ENCODE measurements at regions not wholly inside any gene's neighbourhood (a gene's known extent, or its start where the extent isn't known, plus 50 kb on each side); places are given as distances from the start of the nearest gene placed in this dataset.

DNA sequence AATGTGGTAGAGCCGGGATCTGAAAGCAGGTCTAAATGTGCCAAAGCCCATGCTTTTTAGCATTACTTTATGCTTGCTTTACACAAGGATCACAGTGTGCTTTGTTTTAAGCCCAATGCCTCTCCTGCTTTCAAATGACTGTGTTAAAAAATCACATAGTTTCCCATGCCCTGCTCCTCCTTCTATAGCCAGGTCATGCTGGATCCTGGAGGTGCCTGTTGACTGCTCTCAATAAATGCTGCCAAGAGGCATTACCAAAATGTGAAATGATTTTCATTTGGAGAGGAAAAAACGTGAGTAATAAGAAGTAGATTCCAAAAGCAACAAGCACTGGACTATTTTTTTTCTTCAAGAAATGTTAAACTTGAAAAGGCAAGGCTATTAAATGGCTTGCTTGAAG, 420.7 kb upstream of the USP24 start:
- no peak for DNase-seq
- H3K27ac Mint-ChIP-seq: no peak overlapping the region
- no peaks in the 10 kb centered on the region for H3K4me1 Mint-ChIP-seq
- CTCF ChIA-PET: no interaction called here
- no peak overlapping the region for H3K4me3 Mint-ChIP-seq
- no peaks in the 10 kb centered on the region for H3K36me3 Mint-ChIP-seq
- H3K9me3 Mint-ChIP-seq: no peaks in the 10 kb centered on the region
- no peaks in the 10 kb centered on the region for H3K27me3 Mint-ChIP-seq

DNA sequence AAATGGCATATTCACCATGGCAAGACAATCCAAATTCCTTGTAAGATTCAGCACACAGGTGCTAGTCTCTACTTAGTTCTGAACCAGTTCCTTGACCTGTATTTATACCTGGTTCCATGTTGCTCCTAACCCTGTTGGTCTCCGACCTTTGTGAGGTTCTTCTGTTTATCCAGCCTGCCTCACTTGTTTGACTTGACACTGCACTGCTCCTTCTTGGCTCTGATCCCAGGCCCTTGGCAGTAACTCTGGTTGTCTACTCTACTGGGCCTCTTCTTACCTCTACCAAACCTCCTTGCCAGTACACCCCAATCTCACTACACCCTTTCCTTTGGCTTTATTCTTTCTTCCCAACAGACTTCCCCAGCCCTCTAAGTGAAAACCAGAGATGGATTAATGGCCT, 419.4 kb upstream of the USP24 start:
- Mint-ChIP-seq H3K4me3 (no peak overlapping the region), H3K36me3 (no peaks in the 10 kb centered on the region), H3K27ac (no peak overlapping the region), H3K4me1 (no peaks in the 10 kb centered on the region), H3K27me3 (no peaks in the 10 kb centered on the region), H3K9me3 (no peaks in the 10 kb centered on the region)
- DNase-seq: no peak
- CTCF ChIA-PET: no interaction called here

DNA sequence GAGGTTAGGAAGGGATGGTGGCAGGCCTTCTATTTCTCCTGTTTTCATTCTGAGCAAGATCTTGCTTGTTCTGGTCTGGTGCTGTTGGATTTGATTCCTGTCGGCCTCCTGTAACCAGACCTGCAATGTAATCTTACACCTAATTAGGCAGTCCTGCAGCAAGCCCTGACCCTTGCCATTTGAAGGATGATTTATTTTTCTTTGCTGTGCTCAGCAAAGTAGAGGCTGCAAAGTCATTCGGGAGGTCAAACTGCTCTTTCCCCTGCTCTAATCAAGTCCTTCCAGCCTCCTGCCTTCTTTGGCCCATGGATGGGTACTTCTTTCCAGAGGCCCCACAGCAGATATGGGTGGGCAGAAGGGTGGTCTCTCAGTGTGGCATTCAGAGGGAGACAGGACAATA, 417.7 kb upstream of the USP24 start:
- H3K27ac Mint-ChIP-seq: no peak overlapping the region
- no peaks in the 10 kb centered on the region for H3K4me1 Mint-ChIP-seq
- no peaks in the 10 kb centered on the region for H3K36me3 Mint-ChIP-seq
- CTCF ChIA-PET: interaction anchor here (0.9 kb wide), 1 partner anchor 11 kb away, joined by 3 read pairs; no protein-coding TSS in a partner anchor
- no peak overlapping the region for H3K4me3 Mint-ChIP-seq
- no peak for DNase-seq
- H3K27me3 Mint-ChIP-seq: no peaks in the 10 kb centered on the region
- no peaks in the 10 kb centered on the region for H3K9me3 Mint-ChIP-seq

DNA sequence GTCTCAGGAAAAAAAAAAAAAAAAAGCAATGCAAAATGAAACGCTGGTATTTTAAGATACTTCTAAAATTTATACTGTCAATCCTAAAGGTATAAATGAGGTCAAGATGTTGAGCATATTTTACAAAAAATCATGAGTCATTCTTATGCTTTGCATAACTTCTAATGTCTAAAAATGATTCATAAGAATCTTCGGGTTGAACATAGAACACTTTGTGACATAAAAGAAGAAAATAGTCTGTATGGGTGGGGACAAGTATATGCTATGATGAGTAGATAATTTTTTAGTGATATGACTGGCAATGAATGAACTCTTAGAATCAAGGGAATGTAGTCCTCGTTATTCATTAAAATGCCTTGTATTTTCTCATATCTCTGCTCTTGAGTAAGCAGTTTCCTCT, 416.9 kb upstream of the USP24 start:
- Mint-ChIP-seq H3K9me3 (no peaks in the 10 kb centered on the region), H3K36me3 (no peaks in the 10 kb centered on the region), H3K27ac (no peak overlapping the region), H3K4me3 (no peak overlapping the region), H3K4me1 (no peaks in the 10 kb centered on the region), H3K27me3 (no peaks in the 10 kb centered on the region)
- CTCF ChIA-PET: interaction anchor here (0.9 kb wide), 1 partner anchor 10 kb away, joined by 3 read pairs; no protein-coding TSS in a partner anchor
- no peak for DNase-seq

DNA sequence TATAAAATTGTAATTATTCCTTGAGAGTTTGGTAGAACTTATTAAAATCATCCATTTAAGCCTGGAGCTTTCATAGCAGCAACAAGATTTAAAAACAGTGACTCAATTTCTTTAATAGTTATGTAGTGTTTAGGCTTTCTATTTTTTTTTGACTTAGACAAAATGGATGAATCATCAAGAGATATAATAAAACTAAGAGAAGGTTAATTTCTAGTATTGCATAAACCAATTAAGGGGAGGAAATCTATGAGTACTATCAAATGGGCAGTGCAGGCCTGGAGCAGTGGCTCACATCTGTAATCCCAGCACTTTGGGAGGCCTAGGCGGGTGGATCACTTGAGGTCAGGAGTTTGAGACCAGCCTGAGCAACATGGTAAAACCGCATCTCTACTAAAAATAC, 416.3 kb upstream of the USP24 start:
- no peak for DNase-seq
- H3K27ac Mint-ChIP-seq: no peak overlapping the region
- H3K4me3 Mint-ChIP-seq: no peak overlapping the region
- H3K9me3 Mint-ChIP-seq: no peaks in the 10 kb centered on the region
- no peaks in the 10 kb centered on the region for H3K4me1 Mint-ChIP-seq
- CTCF ChIA-PET: no interaction called here
- H3K36me3 Mint-ChIP-seq: no peaks in the 10 kb centered on the region
- H3K27me3 Mint-ChIP-seq: no peaks in the 10 kb centered on the region

DNA sequence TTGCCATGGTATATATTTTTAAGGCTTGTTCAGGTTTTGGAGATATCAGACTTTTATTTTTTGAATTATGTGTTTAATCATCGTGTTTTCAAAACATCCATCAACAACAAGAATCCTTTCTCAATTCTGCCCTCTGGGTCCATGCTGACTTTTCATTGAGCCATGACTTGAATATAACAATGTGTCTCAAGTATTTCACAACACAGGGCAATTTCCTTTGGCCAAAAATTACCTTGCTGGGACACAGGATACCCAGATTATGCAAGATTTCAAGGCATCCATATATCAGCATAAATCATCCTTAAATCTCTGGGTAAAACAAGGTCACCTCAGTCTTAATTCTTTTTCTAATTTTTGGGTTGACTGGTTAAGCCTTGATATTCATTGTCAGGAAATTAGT, 411.2 kb upstream of the USP24 start:
- no peak for DNase-seq
- Mint-ChIP-seq H3K27ac (no peak overlapping the region), H3K4me1 (no peaks in the 10 kb centered on the region), H3K27me3 (no peaks in the 10 kb centered on the region), H3K9me3 (no peaks in the 10 kb centered on the region), H3K36me3 (no peaks in the 10 kb centered on the region), H3K4me3 (no peak overlapping the region)
- CTCF ChIA-PET: no interaction called here

DNA sequence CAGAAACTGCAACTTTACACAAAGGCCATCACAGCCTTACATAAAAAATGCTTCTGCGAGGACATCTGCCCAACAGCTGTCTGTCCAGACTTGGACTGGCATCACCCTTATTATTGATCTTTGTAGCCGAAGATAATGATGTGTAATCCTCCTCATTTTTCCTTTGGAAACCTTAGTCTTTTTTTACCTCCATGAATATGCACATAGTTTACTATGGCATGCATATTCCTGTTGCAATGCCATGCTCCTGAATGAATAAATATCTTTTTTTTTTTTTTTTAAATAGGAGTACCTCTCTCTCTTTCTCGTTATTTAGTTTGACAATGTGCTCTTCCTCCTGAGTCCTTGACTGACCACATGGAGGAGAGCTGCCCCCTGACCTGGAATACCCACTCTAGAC, 409.6 kb upstream of the USP24 start:
- Mint-ChIP-seq H3K27me3 (no peaks in the 10 kb centered on the region), H3K4me1 (no peaks in the 10 kb centered on the region), H3K9me3 (no peaks in the 10 kb centered on the region), H3K4me3 (no peak overlapping the region), H3K36me3 (no peaks in the 10 kb centered on the region), H3K27ac (no peak overlapping the region)
- CTCF ChIA-PET: no interaction called here
- no peak for DNase-seq

DNA sequence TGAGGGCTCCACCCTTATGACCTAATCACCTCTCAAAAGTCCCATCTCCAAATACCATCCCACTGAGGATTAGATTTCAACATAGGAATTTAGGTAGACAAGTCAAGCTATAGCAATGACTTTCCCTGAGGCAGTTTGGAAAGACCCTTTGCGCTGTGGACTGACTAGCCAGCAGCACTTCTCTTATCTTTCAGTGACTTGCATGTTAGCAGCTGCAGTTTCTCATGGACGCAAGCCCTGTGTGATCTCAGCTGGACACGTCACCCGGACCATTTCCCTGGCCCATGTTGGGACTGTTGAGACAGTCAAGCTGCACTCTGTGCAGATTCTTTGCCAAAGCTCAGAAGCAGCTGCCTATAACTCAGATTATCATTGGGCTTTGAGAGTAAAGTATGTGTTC, 408.1 kb upstream of the USP24 start:
- CTCF ChIA-PET: no interaction called here
- Mint-ChIP-seq H3K9me3 (no peaks in the 10 kb centered on the region), H3K4me1 (no peaks in the 10 kb centered on the region), H3K36me3 (no peaks in the 10 kb centered on the region), H3K27ac (no peak overlapping the region), H3K4me3 (no peak overlapping the region), H3K27me3 (no peaks in the 10 kb centered on the region)
- no peak for DNase-seq

DNA sequence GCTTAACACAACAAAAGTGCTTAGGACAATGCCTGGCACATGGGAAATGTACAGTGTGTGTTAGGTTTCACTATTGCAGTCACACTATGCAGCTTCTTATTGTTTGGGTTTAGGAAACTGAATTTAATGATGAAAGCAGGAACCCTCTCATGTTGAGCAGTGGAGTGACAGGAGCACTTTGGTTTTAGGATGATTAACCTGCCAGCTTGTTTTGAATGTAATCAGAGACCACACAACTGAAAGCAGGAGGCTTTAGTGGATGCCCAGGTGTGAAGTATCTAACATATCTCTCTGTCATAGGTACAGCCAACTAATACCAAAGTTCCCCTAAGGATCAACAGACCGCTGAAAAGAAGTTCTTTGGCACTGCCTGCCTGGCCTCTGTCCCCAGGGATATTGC, 406.9 kb upstream of the USP24 start:
- CTCF ChIA-PET: interaction anchor here (0.6 kb wide), 1 partner anchor 11 kb away, joined by 3 read pairs; no protein-coding TSS in a partner anchor
- no peak for DNase-seq
- H3K27ac Mint-ChIP-seq: no peak overlapping the region
- no peaks in the 10 kb centered on the region for H3K36me3 Mint-ChIP-seq
- H3K4me3 Mint-ChIP-seq: no peak overlapping the region
- H3K27me3 Mint-ChIP-seq: no peaks in the 10 kb centered on the region
- H3K9me3 Mint-ChIP-seq: no peaks in the 10 kb centered on the region
- no peaks in the 10 kb centered on the region for H3K4me1 Mint-ChIP-seq

DNA sequence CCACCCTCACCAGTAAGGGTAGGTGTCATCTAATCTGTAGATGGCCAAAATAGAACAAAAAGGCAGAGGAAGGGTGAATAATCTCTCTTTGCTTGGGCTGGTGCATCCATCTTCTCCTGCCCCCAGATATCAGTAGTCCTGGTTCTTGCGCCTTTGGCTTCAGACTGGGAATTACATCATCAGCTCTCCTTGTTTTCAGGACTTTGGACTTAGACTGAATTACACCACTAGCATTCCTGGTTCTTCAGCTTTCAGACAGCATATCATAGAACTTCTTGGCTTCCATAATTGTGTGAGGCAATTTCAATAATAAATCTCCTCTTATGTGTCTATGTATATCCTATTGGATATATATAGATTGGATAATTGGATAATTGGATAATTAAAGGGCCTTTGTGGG, 403.0 kb upstream of the USP24 start:
- Mint-ChIP-seq H3K27me3 (no peaks in the 10 kb centered on the region), H3K9me3 (no peaks in the 10 kb centered on the region), H3K4me3 (no peak overlapping the region), H3K36me3 (no peaks in the 10 kb centered on the region), H3K27ac (no peak overlapping the region), H3K4me1 (no peaks in the 10 kb centered on the region)
- no peak for DNase-seq
- CTCF ChIA-PET: no interaction called here

DNA sequence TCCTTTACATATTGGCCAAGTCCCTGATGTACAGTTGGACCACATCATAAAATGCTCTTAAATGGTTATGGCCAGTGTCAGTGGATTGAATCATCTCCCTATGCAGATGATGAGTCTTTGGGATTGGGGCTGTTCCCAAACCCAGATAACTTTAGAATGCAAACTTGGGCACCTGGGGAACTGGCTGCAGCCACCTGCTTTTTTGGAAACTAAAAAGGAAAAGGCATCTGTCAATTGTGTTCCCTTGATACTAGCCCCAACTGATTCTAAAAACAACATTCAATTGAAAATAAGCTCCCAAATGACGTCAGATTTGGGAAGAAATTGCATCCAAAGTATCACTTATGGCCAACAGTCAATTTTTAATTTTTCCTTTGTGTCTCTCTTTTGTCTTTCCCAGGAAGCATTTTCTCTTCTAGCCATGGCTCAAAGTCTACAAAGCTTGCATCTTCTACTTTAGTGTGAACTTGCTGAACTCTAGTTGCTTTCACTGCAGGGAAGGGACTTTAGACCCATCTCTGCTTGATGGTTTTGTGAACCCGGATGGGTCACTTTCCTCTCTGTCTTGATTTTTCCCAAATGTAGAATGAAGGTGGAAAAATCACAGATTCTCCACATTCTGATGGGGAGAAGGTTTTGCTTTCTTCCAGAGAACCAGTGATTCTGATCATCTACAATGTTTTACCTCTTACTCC, 402.3 kb upstream of the USP24 start:
- CTCF ChIA-PET: no interaction called here
- Mint-ChIP-seq H3K4me3 (no peak overlapping the region), H3K4me1 (no peaks in the 10 kb centered on the region), H3K9me3 (no peaks in the 10 kb centered on the region), H3K27ac (no peak overlapping the region), H3K36me3 (no peaks in the 10 kb centered on the region), H3K27me3 (no peaks in the 10 kb centered on the region)
- no peak for DNase-seq

DNA sequence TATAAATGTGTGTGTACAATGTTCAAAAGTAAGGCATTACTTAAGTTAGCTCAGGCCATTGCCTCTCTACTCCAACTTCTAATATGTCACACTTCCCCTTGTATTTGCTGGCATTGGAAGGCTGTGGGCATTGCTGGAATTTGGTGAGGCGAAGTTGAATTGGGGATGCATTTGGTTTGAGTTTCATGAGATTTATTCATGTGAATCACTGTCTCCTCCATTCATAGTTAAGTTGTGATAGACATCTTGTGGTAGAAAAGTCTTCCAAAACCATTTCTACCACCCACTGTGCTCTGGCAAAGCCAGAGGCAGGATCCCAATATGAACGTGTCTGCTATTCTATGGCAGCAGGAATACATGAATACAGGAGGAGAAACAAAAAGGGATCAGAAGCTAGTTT, 397.8 kb upstream of the USP24 start:
- Mint-ChIP-seq H3K27me3 (no peaks in the 10 kb centered on the region), H3K27ac (no peak overlapping the region), H3K4me3 (no peak overlapping the region), H3K9me3 (peaks cover 5% of the 10 kb centered on the region), H3K36me3 (no peaks in the 10 kb centered on the region), H3K4me1 (no peaks in the 10 kb centered on the region)
- CTCF ChIA-PET: no interaction called here
- DNase-seq: no peak

DNA sequence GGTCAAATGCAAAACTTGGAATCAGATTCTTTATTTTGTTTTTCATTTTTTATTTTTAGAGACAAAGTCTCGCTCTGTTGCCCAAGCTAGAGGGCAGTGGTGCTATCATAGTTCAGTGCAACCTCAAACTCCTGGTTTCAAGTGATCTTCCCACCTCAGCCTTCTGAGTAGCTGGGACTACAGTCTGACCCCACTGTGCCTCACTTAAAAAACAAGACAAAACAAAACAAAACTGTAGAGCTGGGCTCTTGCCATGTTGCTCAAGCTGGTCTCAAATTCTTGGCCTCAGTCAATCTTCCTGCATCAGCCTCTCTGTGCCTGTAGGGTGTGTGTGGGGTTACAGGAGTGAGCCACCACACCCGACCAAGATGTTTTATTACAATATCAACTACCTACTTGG, 396.0 kb upstream of the USP24 start:
- CTCF ChIA-PET: no interaction called here
- Mint-ChIP-seq H3K4me1 (no peaks in the 10 kb centered on the region), H3K9me3 (peaks cover 10% of the 10 kb centered on the region), H3K27ac (no peak overlapping the region), H3K27me3 (no peaks in the 10 kb centered on the region), H3K4me3 (no peak overlapping the region), H3K36me3 (no peaks in the 10 kb centered on the region)
- DNase-seq: no peak

DNA sequence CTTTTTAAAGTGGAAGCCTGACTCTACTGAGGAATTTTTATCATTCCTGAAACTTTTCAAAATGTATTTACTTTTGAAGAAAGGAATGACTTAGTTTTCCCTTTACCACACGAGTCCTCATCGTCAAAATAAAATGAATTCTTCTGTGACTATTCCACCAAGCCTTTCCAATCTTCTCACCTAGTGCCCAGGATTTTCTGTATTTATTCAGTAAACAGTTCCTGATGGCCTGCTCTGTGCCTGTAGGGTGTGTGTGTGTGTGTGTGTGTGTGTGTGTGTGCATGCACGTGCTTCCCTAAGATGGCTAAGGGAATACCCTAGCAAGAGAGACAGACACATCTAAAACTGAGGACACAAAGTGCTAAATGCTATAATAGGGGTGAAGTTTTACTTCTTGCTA, 395.0 kb upstream of the USP24 start:
- Mint-ChIP-seq H3K36me3 (no peaks in the 10 kb centered on the region), H3K27me3 (no peaks in the 10 kb centered on the region), H3K4me1 (no peaks in the 10 kb centered on the region), H3K4me3 (no peak overlapping the region), H3K27ac (no peak overlapping the region), H3K9me3 (peaks cover 10% of the 10 kb centered on the region)
- CTCF ChIA-PET: no interaction called here
- no peak for DNase-seq

DNA sequence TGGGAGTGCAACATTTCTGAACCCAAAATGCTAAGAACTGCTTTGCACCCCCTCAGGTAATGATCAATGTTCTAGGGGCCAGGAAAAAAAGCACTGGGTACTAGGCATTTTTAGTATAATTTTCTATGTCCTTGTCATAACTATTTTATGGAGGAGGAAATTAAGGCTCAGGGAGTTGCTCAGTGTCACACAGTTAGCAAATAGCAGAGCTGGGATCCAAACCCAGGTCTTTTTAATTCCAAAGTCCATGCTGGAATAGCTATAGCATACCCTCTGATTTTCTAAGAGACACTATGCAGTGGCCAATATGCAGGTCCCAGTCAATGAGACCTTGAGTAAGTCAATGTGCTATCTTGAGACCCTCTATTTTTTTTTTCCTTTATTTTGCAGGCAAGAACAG, 394.5 kb upstream of the USP24 start:
- peaks cover 10% of the 10 kb centered on the region for H3K9me3 Mint-ChIP-seq
- CTCF ChIA-PET: no interaction called here
- DNase-seq: no peak
- H3K36me3 Mint-ChIP-seq: no peaks in the 10 kb centered on the region
- H3K27me3 Mint-ChIP-seq: no peaks in the 10 kb centered on the region
- H3K27ac Mint-ChIP-seq: no peak overlapping the region
- H3K4me1 Mint-ChIP-seq: no peaks in the 10 kb centered on the region
- H3K4me3 Mint-ChIP-seq: no peak overlapping the region

DNA sequence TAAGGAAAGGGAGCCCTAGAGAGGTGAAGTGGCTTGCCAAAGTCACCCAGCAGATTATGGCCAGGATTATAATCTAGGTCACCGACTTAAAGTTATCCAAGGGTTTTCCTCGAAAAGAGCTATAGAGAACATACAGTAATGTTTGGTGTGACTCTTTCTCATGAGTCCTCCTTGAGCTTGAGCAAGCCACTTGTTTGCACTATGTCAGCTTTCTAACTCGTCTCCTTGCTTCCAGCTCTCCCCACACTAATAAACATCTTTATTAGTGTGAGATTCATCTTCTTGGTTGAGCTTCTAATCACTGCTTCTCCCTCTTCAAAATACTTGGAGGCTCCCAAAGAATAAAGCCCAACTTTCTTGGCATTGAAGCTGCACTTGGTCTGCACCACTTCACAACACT, 390.0 kb upstream of the USP24 start:
- H3K4me1 Mint-ChIP-seq: no peaks in the 10 kb centered on the region
- H3K27me3 Mint-ChIP-seq: no peaks in the 10 kb centered on the region
- CTCF ChIA-PET: no interaction called here
- H3K9me3 Mint-ChIP-seq: peaks cover 10% of the 10 kb centered on the region
- H3K36me3 Mint-ChIP-seq: no peaks in the 10 kb centered on the region
- no peak overlapping the region for H3K4me3 Mint-ChIP-seq
- DNase-seq: no peak
- H3K27ac Mint-ChIP-seq: no peak overlapping the region
